Sigmoid colon (tissue), 6 donors: ENCODE measurements at regions not wholly inside any gene's neighbourhood (a gene's known extent, or its start where the extent isn't known, plus 50 kb on each side); places are given as distances from the start of the nearest gene placed in this dataset.

Source experiments
- DNase-seq: peaks from one replicate; pipeline ENCODE4 v3.0.0-alpha.2; 2019
- H3K27ac ChIP-seq, 4 donors: fragments of 200-600 bp; sonication (generic); one replicate each; pipeline ENCODE4 v1.5.1; 2016 to 2019; ENCODE audit warnings: mild to moderate bottlenecking in 1 of 4
- H3K27me3 ChIP-seq, 3 donors: fragments of 200-600 bp; sonication (generic); one replicate each; pipeline ENCODE4 v1.5.1; 2019; ENCODE audit warnings: mild to moderate bottlenecking in 1 of 3
- H3K36me3 ChIP-seq, 4 donors: fragments of 200-600 bp; sonication (generic); one replicate each; pipeline ENCODE4 v1.5.1; 2016 to 2019
- H3K4me1 ChIP-seq, 4 donors: fragments of 200-600 bp; sonication (generic); one replicate each; pipeline ENCODE4 v1.5.1; 2017 to 2019
- H3K4me3 ChIP-seq, 4 donors: fragments of 200-600 bp; sonication (generic); one replicate each; pipeline ENCODE4 v1.5.1; 2017 to 2019; ENCODE audit warnings: mild to moderate bottlenecking in 2 of 4, moderate library complexity in 1 of 4
- H3K9me3 ChIP-seq, 4 donors: fragments of 200-600 bp in 3 of 4; sonication (generic) in 3 of 4; one replicate each; pipeline versions ENCODE4 v1.5.1 to v1.6.1; 2013 to 2019
- CTCF ChIP-seq, 4 experiments: fragments of 450-650 bp in 3 of 4; fragments of 200-600 bp in 1 of 4; IDR thresholded peaks; one replicate each; pipeline ENCODE4 v1.5.1; 2016 to 2019; ENCODE audit warnings: antibody characterized with exemption in 4 of 4, mild to moderate bottlenecking in 3 of 4, moderate library complexity in 2 of 4
- EP300 ChIP-seq, 4 donors: sonication (generic); formaldehyde crosslinking; IDR thresholded peaks; one replicate each; pipeline ENCODE4 v1.6.1; 2017; ENCODE audit warnings: antibody characterized with exemption in 4 of 4
- POLR2A ChIP-seq, 2 donors: fragments of 450-650 bp; IDR thresholded peaks; one replicate each; pipeline ENCODE4 v1.6.1; 2016; ENCODE audit warnings: antibody characterized with exemption in 2 of 2, mild to moderate bottlenecking in 2 of 2, moderate library complexity in 2 of 2
- POLR2AphosphoS5 ChIP-seq, 4 donors: sonication (generic); formaldehyde crosslinking; IDR thresholded peaks; one replicate each; pipeline ENCODE4 v1.6.1; 2017; ENCODE audit warnings: antibody characterized with exemption in 4 of 4
- WGBS, 2 donors: extraction: QIAGEN DNeasy Blood & Tissue Kit; methylation state at CpG; one replicate each; pipeline ENCODE4 v1.1.7; 2013; 5-methylcytosine and 5-hydroxymethylcytosine counted together
- intact Hi-C: fragments of 100-400 bp; cut with DNase I; formaldehyde crosslinking; loops from one replicate; pipeline ENCODE4 v1.15.1; 2023
- donor health status: healthy with polysubstance abuse.
- donor health status: healthy.

DNA sequence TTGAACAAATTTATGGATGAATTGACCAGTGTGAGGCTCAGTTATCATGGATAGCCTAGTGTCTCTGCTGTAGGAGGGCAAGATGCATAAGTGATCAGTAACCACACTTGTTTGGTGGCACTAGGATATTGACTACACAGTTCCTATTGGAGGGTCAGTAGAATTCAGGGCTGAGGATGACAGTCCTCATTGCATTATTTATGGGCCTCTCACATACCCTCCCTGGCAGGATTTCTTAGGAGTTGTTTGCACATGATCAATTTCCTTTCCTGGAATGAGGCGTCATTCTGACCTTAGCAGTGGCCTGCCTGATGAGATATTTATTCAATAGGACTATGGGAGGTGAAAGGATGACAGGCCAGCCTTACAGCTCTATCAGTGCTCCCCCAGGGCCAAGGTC is 125.1 kb upstream of the AGBL1 start:
- no peak for DNase-seq
- WGBS, 2 donors, result 17 to 57% methylated on average over 1 of the region's 1 CpG
- TF ChIP-seq CTCF (IDR thresholded peaks at IDR 0.05) (no peak), POLR2AphosphoS5 (IDR thresholded peaks at IDR 0.05) (no peak), POLR2A (IDR thresholded peaks at IDR 0.05) (no peak)
- Histone ChIP-seq H3K4me3 (no peak overlapping the region), H3K27ac (no peak overlapping the region), H3K9me3 (no peaks in the 10 kb centered on the region), H3K36me3 (no peaks in the 10 kb centered on the region), H3K27me3 (no peaks in the 10 kb centered on the region), H3K4me1 (no peaks in the 10 kb centered on the region)
- intact Hi-C loops, result no loop called here

DNA sequence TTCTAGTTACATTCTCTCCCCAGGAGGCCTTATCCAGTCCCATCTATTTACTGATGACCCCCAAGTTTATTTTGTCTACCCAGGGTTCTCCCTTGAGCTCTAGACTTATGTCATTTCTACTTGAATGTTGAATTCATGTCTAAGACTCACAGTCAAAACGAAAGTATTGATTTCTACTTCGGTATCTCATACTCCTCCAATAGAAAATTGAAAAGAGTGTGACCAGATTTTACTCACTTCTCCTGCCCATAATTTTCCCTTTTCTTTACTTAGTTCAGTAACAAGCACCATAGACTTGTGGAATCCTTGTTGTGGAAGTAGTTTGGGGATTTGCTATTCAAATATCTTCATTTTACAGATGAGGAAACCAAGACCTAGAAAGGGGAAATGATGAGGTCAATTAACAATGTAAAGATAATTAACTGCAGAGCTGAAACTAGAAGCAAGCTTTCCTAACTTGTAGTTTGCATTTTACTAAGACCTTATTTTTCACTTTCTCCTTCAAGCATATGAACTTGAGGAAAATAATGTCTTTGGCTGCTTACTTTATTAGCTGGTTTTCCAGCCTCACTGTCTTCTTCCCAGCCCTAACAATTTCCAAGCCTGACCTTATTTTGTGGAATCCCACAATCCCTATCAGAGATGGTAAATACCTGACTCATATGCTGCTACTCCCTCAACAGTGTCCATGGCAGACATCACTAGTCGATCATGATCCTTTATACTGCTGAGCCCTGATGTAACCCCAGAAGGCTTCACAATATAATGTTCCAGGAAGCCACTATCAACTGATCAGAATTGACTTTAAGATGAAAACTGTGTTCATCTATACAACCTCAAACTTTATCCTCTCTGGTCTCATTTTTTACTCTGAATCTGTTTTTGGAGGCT is 123.9 kb upstream of the AGBL1 start:
- Histone ChIP-seq H3K36me3 (no peaks in the 10 kb centered on the region), H3K9me3 (no peaks in the 10 kb centered on the region), H3K4me3 (no peak overlapping the region), H3K27me3 (no peaks in the 10 kb centered on the region), H3K27ac (no peak overlapping the region), H3K4me1 (no peaks in the 10 kb centered on the region)
- TF ChIP-seq POLR2AphosphoS5 (IDR thresholded peaks at IDR 0.05) (no peak), EP300 (IDR thresholded peaks at IDR 0.05) (no peak)
- intact Hi-C loops, result no loop called here
- no peak for DNase-seq
- 81 to 88% methylated on average over 3 of the region's 3 CpGs for WGBS, 2 donors

DNA sequence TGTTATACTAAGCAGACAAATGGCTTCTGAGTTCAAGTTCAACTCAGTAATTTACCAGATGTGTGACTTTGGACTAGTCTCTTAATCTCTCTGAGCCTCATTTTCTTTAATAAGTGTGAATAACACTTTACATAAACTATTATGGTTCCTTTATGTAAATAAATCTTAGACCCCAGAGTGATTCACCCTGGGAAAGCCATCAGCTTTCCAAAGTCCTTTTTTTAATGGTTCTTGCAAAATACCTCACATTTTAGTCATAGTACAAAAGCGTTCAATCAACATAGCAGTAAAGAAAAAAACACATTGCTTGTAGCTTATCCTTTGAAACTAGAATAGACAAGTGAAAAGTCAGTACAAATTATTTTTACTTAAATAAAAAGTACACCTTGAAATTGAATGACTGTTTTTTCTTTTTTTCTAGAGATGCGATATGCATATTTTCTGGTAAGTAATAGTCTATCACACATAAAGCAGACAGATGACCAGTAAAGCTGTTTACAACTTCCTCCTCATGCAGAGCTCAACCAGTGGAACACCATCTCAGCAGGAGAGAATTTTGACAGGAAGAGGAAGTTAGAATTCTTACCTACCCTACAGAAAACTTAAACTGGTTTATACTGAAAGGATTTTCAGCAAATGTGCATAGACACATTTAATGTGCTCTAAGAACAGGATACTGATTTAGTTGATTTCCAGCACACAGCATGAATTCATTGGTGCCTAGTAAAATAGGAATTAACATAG is 123.0 kb upstream of the AGBL1 start:
- no peak for DNase-seq
- WGBS, 2 donors, result 61 to 71% methylated on average over 2 of the region's 2 CpGs
- no peaks in the 10 kb centered on the region for H3K9me3 ChIP-seq
- TF ChIP-seq CTCF (IDR thresholded peaks at IDR 0.05) (no peak), POLR2AphosphoS5 (IDR thresholded peaks at IDR 0.05) (no peak), POLR2A (IDR thresholded peaks at IDR 0.05) (no peak), EP300 (IDR thresholded peaks at IDR 0.05) (no peak)
- H3K4me1 ChIP-seq, result no peaks in the 10 kb centered on the region
- no peak overlapping the region for H3K27ac ChIP-seq
- H3K4me3 ChIP-seq, result no peak overlapping the region
- no peaks in the 10 kb centered on the region for H3K36me3 ChIP-seq
- no peaks in the 10 kb centered on the region for H3K27me3 ChIP-seq
- intact Hi-C loops, result no loop called here

GRCh38 chr15:85959611-85960010 is 120.1 kb upstream of the AGBL1 start:
- DNase-seq, result no peak
- no peaks in the 10 kb centered on the region for H3K27me3 ChIP-seq
- no peaks in the 10 kb centered on the region for H3K36me3 ChIP-seq
- no peak overlapping the region for H3K4me3 ChIP-seq
- no peak for TF ChIP-seq EP300 (IDR thresholded peaks at IDR 0.05)
- TF ChIP-seq CTCF (IDR thresholded peaks at IDR 0.05), result no peak
- no peak for TF ChIP-seq POLR2A (IDR thresholded peaks at IDR 0.05)
- no peak for TF ChIP-seq POLR2AphosphoS5 (IDR thresholded peaks at IDR 0.05)
- intact Hi-C loops, result no loop called here
- 80 to 83% methylated on average over 4 of the region's 4 CpGs for WGBS, 2 donors
- no peaks in the 10 kb centered on the region for H3K9me3 ChIP-seq
- H3K4me1 ChIP-seq, result no peaks in the 10 kb centered on the region
- no peak overlapping the region for H3K27ac ChIP-seq

- Histone ChIP-seq H3K36me3 (no peaks in the 10 kb centered on the region), H3K27me3 (no peaks in the 10 kb centered on the region), H3K4me3 (no peak overlapping the region), H3K27ac (no peak overlapping the region), H3K4me1 (no peaks in the 10 kb centered on the region), H3K9me3 (no peaks in the 10 kb centered on the region)
- DNase-seq, result no peak
- no peak for TF ChIP-seq POLR2AphosphoS5 (IDR thresholded peaks at IDR 0.05)
- no peak for TF ChIP-seq POLR2A (IDR thresholded peaks at IDR 0.05)
- TF ChIP-seq EP300 (IDR thresholded peaks at IDR 0.05), result no peak
- TF ChIP-seq CTCF (IDR thresholded peaks at IDR 0.05), result no peak
- intact Hi-C loops, result no loop called here
- 94 to 97% methylated on average over 2 of the region's 2 CpGs for WGBS, 2 donors
Measured at GRCh38 chr15:85960381-85960780, 119.3 kb upstream of the AGBL1 start.
